Suprapubic skin (tissue), 4 donors: ENCODE measurements at regions not wholly inside any gene's neighbourhood (a gene's known extent, or its start where the extent isn't known, plus 50 kb on each side); places are given as distances from the start of the nearest gene placed in this dataset.

Experiments used
- DNase-seq, 2 donors: peaks; one replicate each; pipeline ENCODE4 v3.0.0-alpha.2; 2019; ENCODE audit warnings: low spot score in 2 of 2
- H3K27ac ChIP-seq: fragments of 200-600 bp; sonication (generic); one replicate; pipeline ENCODE4 v1.5.1; 2019
- H3K27me3 ChIP-seq: fragments of 200-600 bp; sonication (generic); one replicate; pipeline ENCODE4 v1.5.1; 2019
- H3K36me3 ChIP-seq: fragments of 200-600 bp; sonication (generic); one replicate; pipeline ENCODE4 v1.5.1; 2019
- H3K4me1 ChIP-seq: fragments of 200-600 bp; sonication (generic); one replicate; pipeline ENCODE4 v1.5.1; 2019
- H3K4me3 ChIP-seq: fragments of 200-600 bp; sonication (generic); one replicate; pipeline ENCODE4 v1.5.1; 2019; ENCODE audit warnings: mild to moderate bottlenecking
- H3K9me3 ChIP-seq: fragments of 200-600 bp; sonication (generic); one replicate; pipeline ENCODE4 v1.5.1; 2019
- EP300 ChIP-seq: sonication (generic); formaldehyde crosslinking; IDR thresholded peaks from one replicate; pipeline ENCODE4 v1.6.1; 2017; ENCODE audit warnings: antibody characterized with exemption
- POLR2A ChIP-seq, 2 donors: fragments of 450-650 bp; IDR thresholded peaks; one replicate each; pipeline ENCODE4 v1.6.1; 2017; ENCODE audit warnings: antibody characterized with exemption in 2 of 2, mild to moderate bottlenecking in 2 of 2, moderate library complexity in 2 of 2
- POLR2AphosphoS5 ChIP-seq, 3 donors: sonication (generic); formaldehyde crosslinking; IDR thresholded peaks; one replicate each; pipeline ENCODE4 v1.6.1; 2017; ENCODE audit warnings: antibody characterized with exemption in 3 of 3
- WGBS: methylation state at CpG from one replicate; pipeline ENCODE4 v1.1.5; 2018; 5-methylcytosine and 5-hydroxymethylcytosine counted together
- TF ChIP-seq, protein P1 (sequence below), 2 donors: fragments of 200-600 bp in 1 of 2; fragments of 450-650 bp in 1 of 2; sonication (generic) in 1 of 2; IDR thresholded peaks; one replicate each; pipeline ENCODE4 v1.5.1; 2016 to 2019; ENCODE audit warnings: antibody characterized with exemption in 2 of 2, mild to moderate bottlenecking in 1 of 2, moderate library complexity in 1 of 2

DNA sequence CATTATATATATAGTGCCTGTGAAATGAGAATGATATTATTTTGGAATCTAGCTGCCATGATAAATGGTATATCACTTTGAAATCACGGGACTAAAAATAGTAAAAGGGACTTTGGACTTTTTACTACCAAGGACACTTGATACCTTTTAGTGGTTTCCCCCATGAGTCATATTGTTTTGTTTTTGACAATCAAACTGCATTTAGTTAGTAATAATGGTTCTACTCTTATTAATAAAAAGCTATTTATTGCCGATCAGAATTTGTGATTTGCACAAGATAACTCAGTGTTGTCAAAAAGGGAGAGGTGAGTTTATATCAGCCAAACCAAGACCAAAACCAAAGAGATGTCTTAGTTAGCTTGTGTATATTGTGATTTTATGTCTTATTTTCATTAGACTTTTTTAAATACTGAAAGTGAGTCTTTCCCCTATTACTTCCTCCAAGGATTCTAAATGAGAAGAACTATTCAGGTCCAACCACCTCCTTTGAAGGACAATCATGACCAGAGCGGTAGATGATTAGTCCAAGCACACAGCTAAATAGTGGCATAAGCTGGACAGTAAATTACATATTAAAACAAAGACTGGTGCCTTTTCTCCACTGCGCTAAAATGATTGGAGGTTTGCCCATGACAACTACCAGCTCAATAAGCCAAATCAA, 281.7 kb upstream of the ESRRG start:
- H3K27ac ChIP-seq, result no peak overlapping the region

DNA sequence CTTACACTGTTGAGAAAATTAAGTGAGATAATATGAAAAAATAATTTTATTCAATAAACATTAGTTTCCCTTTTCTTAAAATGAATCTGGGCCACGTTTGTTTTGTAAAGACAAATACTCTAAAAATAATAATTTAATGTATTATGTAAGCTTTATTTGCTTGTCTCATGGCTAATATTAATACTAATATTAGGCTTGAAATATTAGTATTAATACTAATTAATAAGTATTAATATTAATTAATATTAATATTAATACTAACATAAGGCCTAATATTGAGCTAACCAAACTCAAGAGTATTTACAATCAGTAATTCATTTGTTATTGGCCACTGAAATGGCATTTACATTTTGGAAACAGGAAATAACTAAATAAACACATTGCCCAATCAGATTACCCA, 280.1 kb upstream of the ESRRG start:
- no peak overlapping the region for H3K27ac ChIP-seq
- TF ChIP-seq, protein P1, sequence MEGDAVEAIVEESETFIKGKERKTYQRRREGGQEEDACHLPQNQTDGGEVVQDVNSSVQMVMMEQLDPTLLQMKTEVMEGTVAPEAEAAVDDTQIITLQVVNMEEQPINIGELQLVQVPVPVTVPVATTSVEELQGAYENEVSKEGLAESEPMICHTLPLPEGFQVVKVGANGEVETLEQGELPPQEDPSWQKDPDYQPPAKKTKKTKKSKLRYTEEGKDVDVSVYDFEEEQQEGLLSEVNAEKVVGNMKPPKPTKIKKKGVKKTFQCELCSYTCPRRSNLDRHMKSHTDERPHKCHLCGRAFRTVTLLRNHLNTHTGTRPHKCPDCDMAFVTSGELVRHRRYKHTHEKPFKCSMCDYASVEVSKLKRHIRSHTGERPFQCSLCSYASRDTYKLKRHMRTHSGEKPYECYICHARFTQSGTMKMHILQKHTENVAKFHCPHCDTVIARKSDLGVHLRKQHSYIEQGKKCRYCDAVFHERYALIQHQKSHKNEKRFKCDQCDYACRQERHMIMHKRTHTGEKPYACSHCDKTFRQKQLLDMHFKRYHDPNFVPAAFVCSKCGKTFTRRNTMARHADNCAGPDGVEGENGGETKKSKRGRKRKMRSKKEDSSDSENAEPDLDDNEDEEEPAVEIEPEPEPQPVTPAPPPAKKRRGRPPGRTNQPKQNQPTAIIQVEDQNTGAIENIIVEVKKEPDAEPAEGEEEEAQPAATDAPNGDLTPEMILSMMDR (IDR thresholded peaks at IDR 0.05), result no peak
- TF ChIP-seq POLR2AphosphoS5 (IDR thresholded peaks at IDR 0.05), result no peak
- TF ChIP-seq POLR2A (IDR thresholded peaks at IDR 0.05), result no peak
- no peak for TF ChIP-seq EP300
- DNase-seq, result no peak
- no peaks in the 10 kb centered on the region for H3K27me3 ChIP-seq
- H3K36me3 ChIP-seq, result no peaks in the 10 kb centered on the region
- 84% methylated on average over 1 of the region's 1 CpG for WGBS
- no peaks in the 10 kb centered on the region for H3K9me3 ChIP-seq
- H3K4me3 ChIP-seq, result no peak overlapping the region
- H3K4me1 ChIP-seq, result no peaks in the 10 kb centered on the region

More for the DNA sequence above, 281.7 kb upstream of the ESRRG start:
- no peaks in the 10 kb centered on the region for H3K9me3 ChIP-seq
- H3K4me1 ChIP-seq, result no peaks in the 10 kb centered on the region
- H3K4me3 ChIP-seq, result no peak overlapping the region
- WGBS, result 84% methylated on average over 4 of the region's 4 CpGs
- TF ChIP-seq POLR2A (IDR thresholded peaks at IDR 0.05) (no peak), POLR2AphosphoS5 (IDR thresholded peaks at IDR 0.05) (no peak), EP300 (no peak)
- TF ChIP-seq, protein P1 (IDR thresholded peaks at IDR 0.05), result no peak
- no peaks in the 10 kb centered on the region for H3K27me3 ChIP-seq
- H3K36me3 ChIP-seq, result no peaks in the 10 kb centered on the region
- DNase-seq, result no peak

DNA sequence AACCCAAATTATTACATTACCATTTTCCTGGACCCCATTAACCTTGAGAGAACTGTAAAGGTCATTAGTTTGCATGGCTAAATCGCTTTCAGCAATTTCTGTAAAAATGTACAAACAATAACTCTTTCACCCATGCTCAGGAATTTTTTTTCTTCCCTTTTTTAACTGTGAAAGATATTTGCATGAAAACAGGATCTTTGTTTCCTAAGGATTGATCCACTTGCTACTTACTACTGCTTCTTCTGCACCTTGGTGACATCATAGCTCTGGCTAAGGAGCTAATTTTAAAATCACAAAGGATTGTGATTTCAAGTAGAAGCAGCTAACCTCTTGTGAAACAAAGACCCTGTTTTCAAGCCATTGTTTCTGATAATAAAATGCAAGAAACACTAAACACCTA, 274.6 kb upstream of the ESRRG start:
- H3K9me3 ChIP-seq, result no peaks in the 10 kb centered on the region
- no peak for TF ChIP-seq EP300
- no peak for TF ChIP-seq POLR2AphosphoS5 (IDR thresholded peaks at IDR 0.05)
- TF ChIP-seq, protein P1 (IDR thresholded peaks at IDR 0.05), result no peak
- no peak for TF ChIP-seq POLR2A (IDR thresholded peaks at IDR 0.05)
- no peaks in the 10 kb centered on the region for H3K36me3 ChIP-seq
- DNase-seq, result no peak
- WGBS, result 69% methylated on average over 1 of the region's 1 CpG
- no peaks in the 10 kb centered on the region for H3K4me1 ChIP-seq
- H3K27ac ChIP-seq, result no peak overlapping the region
- no peaks in the 10 kb centered on the region for H3K27me3 ChIP-seq
- H3K4me3 ChIP-seq, result no peak overlapping the region

DNA sequence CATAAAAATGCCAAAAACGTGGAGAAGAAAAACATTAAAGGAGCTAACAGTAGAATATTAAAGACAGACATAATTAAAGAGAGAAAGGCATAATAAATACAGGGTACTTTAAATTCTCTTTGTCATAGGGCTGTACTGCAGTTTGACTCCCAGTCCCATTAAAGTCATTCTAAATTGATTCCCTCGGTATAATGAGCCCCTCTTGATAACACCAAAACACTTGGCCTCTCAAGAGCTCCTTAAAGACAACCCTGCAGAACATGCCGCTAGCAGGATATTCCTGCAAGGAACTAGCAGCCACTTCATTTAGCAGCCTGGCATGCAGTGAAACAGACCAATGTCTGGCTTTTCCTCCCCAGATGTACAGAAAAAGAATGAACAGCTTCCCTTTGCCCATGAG, 273.8 kb upstream of the ESRRG start:
- no peak for DNase-seq
- Histone ChIP-seq H3K27ac (no peak overlapping the region), H3K4me1 (no peaks in the 10 kb centered on the region), H3K27me3 (no peaks in the 10 kb centered on the region), H3K36me3 (no peaks in the 10 kb centered on the region), H3K9me3 (no peaks in the 10 kb centered on the region), H3K4me3 (no peak overlapping the region)
- TF ChIP-seq EP300, result no peak
- TF ChIP-seq, protein P1 (IDR thresholded peaks at IDR 0.05), result no peak
- TF ChIP-seq POLR2AphosphoS5 (IDR thresholded peaks at IDR 0.05), result no peak
- no peak for TF ChIP-seq POLR2A (IDR thresholded peaks at IDR 0.05)
- 52% methylated on average over 3 of the region's 3 CpGs for WGBS

DNA sequence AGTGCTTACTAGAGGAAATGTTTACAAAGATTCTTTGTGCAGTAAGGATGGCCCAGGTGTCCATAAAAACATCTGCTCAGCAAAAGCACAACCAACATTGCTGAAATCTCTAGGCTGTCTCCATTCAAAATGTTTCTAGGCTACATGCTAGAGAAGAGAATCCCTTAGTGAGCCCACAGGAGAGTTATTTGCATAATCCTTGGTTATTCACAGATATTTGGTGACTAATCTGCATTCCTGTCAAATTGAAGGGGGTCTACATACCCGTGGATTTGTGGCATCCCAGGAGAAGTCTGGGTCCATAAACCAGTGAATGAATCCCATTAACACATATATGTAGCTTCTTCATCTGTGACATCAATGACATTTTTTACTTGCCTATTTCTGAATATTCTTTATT, 261.3 kb upstream of the ESRRG start:
- no peak overlapping the region for H3K4me3 ChIP-seq
- no peaks in the 10 kb centered on the region for H3K27me3 ChIP-seq
- no peak overlapping the region for H3K27ac ChIP-seq
- no peaks in the 10 kb centered on the region for H3K36me3 ChIP-seq
- H3K4me1 ChIP-seq, result no peaks in the 10 kb centered on the region
- no peak for DNase-seq
- TF ChIP-seq EP300 (no peak), POLR2AphosphoS5 (IDR thresholded peaks at IDR 0.05) (no peak), POLR2A (IDR thresholded peaks at IDR 0.05) (no peak)
- TF ChIP-seq, protein P1 (IDR thresholded peaks at IDR 0.05), result no peak
- 48% methylated on average over 1 of the region's 1 CpG for WGBS
- H3K9me3 ChIP-seq, result no peaks in the 10 kb centered on the region
